Fibroblast of upper back skin (primary cell): ENCODE measurements at regions not wholly inside any gene's neighbourhood (a gene's known extent, or its start where the extent isn't known, plus 50 kb on each side); places are given as distances from the start of the nearest gene placed in this dataset.
"Not testable (repeated sequence)": the region's sequence is repeated elsewhere in the genome, so short reads cannot be mapped to it uniquely, and the experiment has no call there.

Experiments used
- DNase-seq: peaks from one replicate; pipeline ENCODE4 v3.0.0-alpha.2; 2013

DNA sequence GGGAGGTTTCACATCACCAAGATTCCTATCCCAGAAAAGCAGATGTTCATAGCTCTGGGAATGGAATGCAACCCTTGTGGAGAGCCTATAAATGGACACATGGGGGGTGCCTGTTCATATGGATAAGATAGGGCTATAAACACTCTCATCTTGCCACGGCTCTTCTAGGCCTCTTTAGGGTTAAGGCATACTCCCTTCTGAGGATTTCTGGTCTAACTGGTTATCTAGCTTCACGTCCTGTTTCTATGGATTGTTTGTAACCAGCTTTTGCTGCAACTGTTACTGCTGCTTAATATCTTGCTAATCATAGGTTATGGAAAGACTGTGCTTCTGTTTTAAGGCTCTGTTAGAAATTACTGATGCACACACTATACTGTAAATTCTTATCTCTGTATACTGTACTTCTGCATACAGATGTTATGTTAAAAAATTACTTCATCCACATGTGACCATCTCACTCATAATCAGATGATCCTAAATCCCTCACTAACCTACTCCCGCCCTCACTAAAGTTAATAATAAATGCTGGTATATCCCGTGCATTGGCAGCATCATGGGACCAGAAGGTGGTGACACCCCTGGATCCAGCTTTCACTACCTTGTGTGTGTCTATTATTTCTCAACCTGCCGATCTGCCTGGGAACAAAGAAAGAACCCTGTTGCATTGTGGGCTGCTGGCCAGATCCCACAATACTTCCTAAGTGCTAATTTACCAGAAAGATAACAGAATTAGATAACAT, 68.7 kb downstream of the PRKAB2 start:
- DNase-seq, result not testable (repeated sequence)

DNA sequence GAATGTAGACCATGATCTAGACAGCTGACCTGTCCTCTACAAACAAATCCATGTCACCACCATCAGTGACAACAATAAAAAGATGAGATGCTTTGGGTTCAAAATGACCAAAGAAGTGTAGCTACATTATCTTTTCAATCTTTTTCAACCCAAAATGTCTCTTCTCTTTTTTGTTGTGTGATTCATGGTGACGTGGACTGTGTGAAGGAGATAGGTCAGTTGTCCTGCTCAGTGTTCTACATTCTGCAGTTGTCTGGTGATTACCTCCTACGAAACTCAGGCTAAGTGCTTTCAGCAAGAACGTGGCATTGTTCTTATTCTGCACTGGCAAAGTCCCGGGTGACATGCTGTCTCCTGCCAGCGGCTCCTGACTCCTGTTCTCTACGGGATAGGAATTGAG, 73.1 kb downstream of the PRKAB2 start:
- DNase-seq, result no peak

DNA sequence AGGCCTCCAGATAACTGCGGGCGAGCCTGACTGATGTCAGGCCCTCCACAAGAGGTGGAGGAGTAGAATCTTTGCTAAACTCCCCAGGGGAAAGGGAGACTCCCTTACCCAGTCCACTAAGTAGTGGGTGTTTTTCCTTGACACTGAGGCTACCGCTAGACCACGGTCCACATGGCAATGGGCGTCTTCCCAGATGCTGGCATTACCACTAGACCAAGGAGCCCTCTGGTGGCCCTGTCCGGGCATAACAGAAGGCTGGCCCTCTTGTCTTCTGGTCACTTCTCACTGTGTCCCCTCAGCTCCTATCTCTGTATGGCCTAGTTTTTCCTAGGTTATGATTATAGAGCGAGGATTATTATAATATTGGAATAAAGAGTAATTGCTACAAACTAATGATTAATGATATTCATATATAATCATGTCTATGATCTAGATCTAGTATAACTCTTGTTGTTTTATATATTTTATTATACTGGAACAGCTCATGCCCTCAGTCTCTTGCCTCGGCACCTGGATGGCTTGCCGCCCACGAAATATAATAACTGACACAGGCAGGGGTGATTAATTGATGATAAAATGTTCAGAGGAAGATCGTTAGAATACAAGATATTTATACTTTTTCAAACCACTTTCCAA, 73.8 kb downstream of the PRKAB2 start:
- not testable (repeated sequence) for DNase-seq

DNA sequence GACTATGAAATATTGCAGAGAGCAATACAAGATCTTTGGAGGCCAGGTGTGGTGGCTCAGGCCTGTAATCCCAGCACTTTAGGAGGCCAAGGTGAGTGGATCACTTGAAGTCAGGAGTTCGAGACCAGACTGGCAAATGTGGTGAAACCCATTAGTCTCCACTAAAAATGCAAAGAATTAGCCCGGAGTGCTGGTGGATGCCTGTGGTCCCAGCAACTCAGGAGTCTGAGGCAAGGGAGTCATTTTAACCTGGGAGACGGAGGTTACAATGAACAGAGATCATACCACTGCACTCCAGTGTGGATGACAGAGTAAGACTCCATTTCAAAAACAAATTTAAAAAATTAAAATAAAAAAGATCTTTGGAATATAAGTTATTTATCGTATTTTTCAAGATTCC, 76.6 kb downstream of the PRKAB2 start:
- DNase-seq, result no peak

DNA sequence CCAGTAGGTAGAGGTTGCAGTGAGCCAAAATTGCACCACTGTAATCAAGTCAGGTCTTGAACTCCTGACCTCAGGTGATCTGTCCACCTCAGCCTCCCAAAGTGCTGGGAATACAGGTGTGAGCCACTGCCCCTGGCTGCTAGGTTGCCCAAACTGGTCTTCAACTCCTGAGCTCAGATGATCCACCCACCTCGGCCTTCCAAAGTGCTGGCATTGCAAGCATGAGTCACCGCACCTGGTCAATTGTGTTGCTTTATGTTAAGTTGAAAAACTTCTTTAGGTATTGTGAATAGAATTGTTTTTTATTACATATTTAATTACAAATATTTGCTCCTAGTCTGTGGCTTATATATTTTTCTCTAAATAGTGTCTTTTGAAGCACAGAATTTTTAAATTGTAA, 80.5 kb downstream of the PRKAB2 start:
- DNase-seq, result no peak

DNA sequence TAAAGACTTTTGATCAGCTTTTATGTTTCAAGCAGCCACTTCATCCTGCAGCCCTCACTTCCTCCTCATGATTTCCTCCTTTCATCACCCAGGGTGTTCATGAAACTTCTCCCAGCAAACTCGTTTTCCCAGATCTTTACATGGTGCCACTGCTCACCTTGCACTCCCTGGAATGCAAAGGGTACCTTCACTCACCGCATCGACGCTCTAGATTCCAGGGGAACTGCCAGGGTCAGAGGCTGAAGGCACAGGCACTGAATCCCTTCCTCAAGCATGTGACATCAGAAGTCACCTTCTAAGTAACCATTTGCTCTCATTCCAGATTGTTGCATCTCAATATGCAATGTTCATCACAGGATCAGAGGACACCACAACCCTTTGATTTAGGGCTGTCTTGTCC, 82.8 kb downstream of the PRKAB2 start:
- no peak for DNase-seq

DNA sequence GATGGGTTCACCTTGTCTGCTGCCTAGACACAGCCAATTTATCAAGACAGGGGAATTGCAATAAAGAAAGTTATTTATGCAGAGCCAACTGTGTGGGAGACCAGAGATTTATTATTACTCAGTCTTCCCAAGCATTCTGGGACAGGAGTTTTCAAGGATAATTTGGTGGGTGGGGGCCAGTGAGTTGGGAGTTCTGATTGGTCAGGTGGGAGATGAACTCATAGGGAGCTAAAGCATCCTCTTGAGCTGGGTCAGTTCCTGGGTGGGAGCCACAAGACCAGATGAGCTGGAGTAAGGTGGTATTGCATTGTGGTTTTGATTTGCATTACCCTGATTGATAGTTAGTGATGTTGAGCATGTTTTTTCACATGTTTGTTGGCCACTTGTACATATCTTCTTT, 86.1 kb downstream of the PRKAB2 start:
- DNase-seq, result no peak

DNA sequence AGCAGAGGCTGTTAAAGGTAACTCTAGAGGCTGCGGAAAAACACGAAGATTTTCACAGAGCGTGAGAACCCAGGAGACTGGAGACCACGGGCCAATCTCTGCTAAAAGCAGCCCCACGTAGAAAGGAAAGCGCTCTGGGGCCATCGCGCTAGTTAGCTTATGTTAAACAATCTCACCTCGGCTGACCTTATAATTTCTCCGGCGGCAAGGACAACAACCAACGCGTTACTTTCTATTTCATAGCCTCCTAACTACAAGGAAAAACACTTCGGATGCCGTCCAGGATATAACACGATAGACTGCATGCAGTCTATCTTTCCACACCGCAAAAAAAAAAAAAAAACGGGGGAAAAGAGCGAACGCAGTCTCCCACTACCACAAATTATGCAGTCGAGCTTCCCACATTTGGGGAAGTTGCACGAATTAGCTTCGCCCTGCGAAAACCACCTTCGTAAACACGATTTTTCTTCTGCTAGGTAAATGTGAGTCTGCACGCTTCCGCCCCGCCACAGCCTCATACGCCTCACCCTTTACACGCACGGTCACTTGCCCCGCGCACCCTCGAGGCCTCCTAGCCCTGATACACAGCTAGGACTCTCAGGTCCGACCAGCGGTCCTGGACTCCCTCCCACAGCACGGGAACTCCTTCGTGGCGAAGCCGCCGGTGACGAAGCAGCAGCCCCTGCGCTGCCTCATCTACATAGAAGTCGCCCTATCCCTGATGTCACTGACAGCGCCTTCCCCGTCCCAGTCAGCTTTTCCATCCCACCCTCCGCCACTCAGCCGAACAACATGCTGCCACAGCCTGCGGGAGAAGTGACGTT, 87.8 kb downstream of the PRKAB2 start:
- peak; percentile 91 for DNase-seq

DNA sequence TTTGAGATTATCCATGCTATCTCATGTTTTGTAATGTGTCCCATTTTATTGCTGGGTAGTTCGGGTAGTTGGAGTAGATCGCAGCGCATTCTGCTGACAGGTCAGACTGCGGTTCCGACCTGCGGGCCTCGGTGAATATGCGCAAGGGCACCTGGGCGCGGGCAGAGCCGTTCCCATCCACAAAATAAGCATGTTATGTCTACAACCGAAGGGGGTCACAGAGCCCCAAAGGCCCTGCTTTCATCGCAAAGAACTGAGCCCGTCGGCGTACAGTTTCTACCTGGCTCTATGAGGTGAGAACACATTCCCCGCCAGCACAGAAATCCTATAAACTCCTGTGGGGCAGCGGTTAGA, 88.4 kb downstream of the PRKAB2 start:
- no peak for DNase-seq

DNA sequence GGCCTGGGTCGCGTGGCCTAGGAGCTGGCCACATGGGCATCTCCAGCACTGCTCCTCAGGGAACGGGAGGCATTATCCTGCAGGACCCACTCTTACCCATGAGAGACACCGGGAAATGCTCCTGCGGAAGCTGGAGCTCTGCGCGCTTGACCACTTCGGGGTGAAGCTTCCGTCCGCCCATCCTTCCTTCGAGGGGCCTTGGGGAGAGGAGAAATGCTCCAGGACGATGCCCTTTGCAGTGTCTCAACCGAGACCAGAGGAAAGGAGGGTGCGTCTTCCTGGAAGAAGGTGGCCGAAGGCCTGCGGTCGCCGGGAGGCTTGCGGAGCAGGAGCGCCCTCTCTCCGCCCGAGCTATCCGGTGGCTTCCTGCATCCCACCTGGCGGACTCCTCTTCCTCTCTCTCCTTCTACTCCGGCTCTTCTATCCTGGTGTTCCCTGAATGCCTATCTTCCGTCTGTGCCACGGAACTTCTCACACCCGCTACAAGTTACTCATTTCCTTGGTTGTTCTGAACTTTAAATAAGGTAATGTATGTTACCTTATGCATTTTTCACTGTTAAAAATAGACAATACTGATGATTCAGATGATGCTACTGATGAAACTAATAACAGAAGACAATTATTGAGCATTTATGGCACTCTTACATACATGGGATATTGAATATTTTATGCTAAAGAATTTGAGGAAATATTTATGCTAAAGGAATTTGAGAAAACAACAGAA, 91.4 kb downstream of the PRKAB2 start:
- DNase-seq, result no peak

DNA sequence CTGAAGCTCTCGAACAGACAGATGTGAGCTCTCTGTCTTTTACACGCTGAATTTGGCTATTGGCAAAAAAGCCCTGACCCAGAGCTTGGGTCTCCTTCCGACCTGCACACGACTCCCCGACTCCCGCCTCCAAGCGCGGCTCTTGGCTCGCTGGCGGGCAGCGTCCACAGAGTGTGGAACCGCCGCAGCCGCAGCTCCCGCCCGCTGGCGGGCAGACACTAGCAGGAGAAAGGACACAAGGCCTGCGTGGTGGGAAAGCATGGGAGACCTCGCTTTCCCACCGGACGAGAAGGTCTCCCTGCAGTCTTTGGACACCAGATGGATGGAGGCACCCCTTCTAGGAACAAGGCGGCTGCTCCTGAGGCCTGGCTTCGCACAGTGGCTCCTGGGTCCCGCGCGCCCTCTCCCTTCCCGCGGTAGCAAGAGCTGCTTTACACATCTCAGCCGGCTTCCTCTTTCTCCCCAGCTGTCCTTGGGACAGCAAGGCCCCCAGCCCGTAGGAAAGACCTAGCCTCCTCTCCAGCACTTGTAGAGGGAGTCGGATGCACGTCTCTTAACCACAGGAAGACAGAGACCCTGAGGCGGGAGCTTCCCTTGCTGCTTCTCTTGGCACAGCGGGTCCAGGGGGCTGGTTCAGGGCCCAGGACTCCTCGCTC, 92.1 kb downstream of the PRKAB2 start:
- DNase-seq, result no peak

DNA sequence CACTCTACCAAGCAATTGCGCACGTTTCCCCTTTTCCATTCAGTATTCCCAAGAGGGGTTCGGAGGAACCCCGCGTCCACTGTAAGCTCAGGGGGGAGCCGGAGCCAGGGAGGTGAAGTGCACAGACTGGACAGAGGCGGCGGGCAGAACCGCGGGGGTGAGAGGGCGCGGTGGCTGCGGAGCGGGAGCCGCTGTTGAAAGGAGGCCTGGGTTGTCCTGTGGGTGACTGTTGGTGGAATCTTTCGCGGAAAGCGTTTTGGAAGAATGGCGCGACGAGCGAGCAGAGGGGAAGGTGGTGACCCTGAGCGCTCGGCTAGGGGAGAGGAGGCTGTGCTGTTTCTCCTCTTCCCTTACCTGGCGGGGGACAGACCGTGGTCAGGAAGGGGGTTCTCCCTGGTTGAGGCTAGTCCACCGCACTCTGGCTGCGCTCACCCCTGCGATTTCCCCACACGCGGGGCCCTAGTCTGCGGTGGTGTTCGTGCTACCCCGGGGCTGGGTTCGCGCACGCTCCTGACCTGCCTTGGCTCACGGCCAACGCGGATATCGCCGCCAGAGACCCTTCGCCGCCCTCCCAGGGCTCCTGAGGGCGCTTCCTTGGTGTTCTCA, 92.8 kb downstream of the PRKAB2 start:
- DNase-seq, result no peak

DNA sequence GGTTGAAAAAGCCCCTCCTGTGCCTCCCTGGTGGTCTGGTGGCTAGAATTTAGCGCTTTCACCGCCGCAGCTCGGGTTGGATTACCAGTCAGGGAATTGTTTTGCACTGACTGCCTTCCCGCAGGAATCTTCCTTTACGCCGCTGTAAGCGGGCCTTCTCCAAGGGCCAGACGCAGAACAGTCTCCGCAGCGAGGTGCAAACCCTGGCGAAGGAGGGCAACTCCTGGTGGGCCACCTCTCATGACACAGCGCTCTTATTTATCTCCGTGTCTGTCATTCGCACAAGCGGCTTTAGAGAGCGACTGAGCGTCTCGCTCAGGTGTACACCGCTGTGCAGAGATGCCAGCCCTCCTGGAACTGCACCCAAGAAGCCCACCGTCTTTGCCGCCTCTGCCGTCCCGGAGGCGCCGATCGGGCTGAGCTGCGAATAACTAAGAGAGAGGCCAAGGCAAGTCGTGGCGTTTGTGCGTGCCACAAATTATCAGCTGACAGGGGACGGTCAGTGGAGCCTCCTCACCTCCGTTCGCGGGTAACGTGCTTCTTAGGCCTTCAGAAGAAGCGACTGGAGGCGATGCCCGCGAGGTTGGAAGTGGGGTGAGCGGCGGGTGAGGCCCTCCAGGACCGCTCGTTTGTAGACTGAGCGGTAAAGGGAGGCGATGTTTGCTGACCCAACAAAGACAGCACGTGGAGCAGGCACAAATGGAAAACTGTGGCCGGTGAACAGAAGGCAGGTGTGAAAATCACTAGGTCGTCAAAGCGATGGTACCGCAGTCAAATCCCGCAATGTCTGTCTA, 93.5 kb downstream of the PRKAB2 start:
- no peak for DNase-seq

DNA sequence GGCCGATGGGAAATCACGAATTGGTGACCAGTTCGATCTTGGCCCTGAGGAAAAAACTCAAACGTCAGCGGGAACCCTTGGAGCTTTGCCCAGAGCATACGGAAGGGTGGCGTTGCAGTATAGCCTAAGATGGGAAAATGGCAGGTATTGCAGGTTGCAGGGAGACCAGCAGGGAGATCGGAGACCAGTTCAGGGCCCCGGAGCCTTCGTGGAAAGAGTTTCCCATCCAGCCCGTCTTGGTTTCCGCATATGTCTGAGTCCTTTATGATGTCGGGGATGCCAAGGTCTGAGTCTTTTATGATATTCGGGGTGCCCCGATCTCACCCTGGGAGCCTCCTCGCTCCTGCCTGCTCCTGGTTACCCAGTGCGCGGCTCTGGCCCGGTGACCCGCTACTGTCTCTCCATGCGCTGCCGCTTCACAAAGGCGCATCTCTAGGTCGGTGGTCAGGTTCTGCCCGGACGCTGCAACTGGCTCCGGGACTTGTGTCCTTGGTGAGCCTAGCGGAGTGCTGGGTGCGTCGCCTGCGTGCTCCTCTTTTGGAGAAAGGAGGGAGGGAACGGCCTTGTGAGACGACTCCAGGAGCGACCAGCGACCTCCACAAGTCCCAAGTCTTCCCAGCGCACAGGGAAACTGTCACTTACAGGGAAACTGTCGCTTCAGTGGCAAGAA, 94.2 kb downstream of the PRKAB2 start:
- DNase-seq, result no peak

DNA sequence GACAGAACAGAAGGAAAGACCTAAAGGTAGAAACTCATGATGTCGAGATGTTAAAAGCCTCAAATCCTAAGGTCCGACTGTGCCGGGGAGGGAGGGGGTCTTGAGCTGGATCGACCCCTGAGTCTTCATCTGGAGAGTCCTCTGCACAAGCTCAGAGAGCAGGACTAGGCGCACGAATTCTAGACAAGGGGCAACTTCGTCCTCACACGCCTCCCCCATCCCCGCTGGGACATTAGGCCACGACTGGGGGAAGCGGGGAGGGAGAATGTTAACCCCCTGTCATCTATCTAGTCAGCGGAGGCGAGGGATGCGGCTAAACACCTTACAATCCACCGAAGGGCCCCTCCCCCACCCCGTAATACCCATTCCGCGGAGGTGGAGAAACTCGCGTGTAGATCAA, 94.7 kb downstream of the PRKAB2 start:
- DNase-seq, result no peak

DNA sequence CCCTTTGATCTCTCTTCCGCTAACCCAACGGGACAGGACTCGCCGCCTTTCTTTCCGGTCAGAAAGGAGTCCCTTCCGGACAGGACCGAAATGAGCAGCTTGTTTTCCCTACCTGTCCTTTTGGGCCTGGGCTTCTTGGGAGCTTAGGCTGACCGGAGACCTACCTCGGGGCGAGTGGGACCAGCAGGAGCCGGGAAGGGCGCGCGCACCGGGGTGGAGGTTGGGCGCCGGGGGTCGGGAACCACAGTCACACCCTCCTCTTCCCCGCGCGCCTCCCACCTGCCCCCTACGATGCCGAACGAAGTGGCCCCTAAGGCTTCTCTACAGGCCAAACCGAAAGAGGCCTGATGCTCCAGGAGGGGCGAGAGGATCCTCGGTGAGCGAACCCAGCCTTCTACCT, 95.2 kb downstream of the PRKAB2 start:
- no peak for DNase-seq

DNA sequence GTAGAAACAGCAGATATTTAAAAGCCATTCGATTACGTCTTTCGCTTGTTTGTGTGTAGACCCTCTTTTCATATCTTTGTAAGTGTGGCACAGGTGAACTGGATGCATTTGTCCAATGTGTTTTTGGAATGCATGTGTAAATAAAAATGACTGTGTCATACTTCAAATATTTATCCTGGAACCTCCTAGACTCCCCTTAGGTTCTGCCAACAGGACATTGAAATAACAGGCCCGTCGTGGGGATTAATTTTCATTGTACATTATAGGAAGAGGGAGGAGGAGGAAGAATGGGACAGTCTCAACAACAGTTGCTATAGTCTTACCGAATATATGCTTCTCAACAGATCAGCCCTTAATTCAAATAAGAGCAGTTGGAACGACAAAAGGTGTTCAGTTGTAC, 95.8 kb downstream of the PRKAB2 start:
- no peak for DNase-seq

DNA sequence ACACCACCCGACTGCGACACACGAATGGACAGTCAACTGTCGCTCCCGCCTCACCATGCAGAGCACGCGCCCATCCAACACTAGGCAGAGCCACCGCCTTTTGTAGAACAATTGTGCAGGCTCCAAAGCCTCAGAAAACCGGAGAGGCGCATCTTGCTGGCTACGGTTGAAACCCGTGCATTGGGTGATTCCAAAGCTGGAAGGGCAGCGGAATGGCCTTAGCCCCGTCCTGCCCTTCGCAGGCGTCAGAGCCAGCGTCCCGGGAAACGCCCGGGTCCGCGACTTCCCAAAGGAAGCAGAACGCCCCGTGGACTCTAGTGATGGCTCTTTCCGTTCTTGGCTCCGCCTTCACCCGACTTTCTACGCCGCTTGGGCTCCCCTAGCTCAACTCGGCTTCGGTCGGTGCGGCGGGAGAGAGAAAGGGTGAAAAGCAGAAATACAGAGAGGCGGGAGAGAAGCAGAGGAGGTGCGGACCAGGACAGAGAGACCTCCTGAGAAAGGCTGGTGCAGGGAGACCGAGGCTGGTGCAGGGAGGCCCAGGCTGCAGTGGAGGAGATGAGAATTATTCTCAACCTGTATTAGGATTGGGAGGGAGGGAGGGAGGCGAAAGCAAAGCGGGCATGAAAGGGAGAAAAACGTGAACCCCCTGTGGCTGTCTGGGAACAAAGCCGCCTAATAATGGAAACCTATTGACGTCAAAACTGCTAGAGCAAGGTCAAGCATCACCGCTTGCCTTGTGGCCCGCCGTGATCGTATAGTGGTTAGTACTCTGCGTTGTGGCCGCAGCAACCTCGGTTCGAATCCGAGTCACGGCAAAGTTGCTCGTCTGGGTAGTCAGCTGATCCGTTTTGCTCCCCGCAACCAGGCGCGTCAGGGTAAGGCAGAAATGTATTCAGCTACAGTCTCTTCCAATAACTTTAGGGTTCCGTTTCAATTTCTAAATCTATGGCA, 99.5 kb downstream of the PRKAB2 start:
- DNase-seq, result no peak

DNA sequence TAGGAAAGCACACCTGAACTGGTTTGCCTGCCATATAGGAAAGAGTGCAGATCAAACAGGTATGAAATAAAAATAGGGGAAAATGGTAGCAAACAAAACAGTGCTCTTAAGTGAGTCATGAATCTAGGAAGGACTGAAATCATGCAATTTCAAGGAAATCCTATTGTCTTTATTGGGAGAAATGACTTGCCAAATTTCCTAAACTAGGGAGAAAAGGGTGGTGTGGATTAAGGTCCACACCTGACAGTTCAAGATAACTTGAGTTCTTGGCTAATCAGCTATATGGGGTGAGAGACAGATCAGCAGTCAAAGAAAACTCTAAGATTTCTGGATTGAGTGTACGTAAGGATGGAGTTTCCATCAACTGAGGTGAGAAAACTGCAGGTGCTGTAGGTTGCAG, 101.1 kb downstream of the PRKAB2 start:
- no peak for DNase-seq

DNA sequence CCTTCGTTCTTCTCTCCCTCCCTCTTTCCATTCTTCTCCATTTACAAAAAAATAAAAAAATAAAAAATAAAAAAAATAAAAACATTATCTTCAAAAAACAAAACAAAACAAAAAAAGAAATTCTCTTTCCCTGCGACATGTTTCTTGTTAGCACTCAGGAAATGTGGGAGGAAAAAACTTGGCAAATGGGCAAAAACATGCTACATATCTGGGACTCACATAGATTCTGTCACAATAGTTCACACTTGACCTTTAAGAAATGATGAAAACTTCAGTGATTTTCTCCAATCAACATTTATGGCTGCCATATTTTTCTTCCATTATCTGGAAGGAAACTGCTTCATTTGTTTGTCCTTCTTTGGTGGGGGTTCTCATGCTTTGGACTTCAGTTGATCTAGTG, 109.3 kb downstream of the PRKAB2 start:
- no peak for DNase-seq
